ENCODE measurements at regions not wholly inside any gene's neighbourhood (a gene's known extent, or its start where the extent isn't known, plus 50 kb on each side); places are given as distances from the start of the nearest gene placed in this dataset.

- DNase-seq (ENCODE audit: extremely low spot score), result no peak
- ChIA-PET POLR2A (no interaction called here), CTCF (no interaction called here)
- TF ChIP-seq ELF4 (IDR thresholded peaks at IDR 0.05) (no peak), ZNF384 (IDR thresholded peaks at IDR 0.05) (no peak), BHLHE40 (IDR thresholded peaks at IDR 0.05; ENCODE audit: borderline replicate concordance) (no peak), CTBP1 (IDR thresholded peaks at IDR 0.05; ENCODE audit: borderline replicate concordance) (no peak), L3MBTL2 (conservative IDR thresholded peaks at IDR 0.05) (no peak), LEF1 (IDR thresholded peaks at IDR 0.05; ENCODE audit: borderline replicate concordance) (no peak), NFRKB (IDR thresholded peaks at IDR 0.05) (no peak), TARDBP (IDR thresholded peaks at IDR 0.05) (no peak)
These were observed 994.7 kb upstream of the EPHA7 start for GRCh38 chr6:94414041-94414440.

GRCh38 chr6:94401311-94401710, 982.0 kb upstream of the EPHA7 start:
- ChIA-PET POLR2A (no interaction called here), CTCF (no interaction called here)
- TF ChIP-seq SUZ12 (IDR thresholded peaks at IDR 0.05) (no peak), ELF4 (IDR thresholded peaks at IDR 0.05) (no peak), CTBP1 (IDR thresholded peaks at IDR 0.05; ENCODE audit: borderline replicate concordance) (no peak), TARDBP (IDR thresholded peaks at IDR 0.05) (no peak), HDGF (IDR thresholded peaks at IDR 0.05; ENCODE audit: borderline replicate concordance) (no peak), FOXM1 (IDR thresholded peaks at IDR 0.05; ENCODE audit: borderline replicate concordance) (no peak), ARNT (IDR thresholded peaks at IDR 0.05) (no peak), BHLHE40 (IDR thresholded peaks at IDR 0.05; ENCODE audit: borderline replicate concordance) (no peak), NFRKB (IDR thresholded peaks at IDR 0.05) (no peak)
- no peak for DNase-seq (ENCODE audit: extremely low spot score)

- CTCF ChIA-PET, result no interaction called here
- no peak for DNase-seq (ENCODE audit: extremely low spot score)
- POLR2A ChIA-PET, result no interaction called here
- TF ChIP-seq FOXK2 (IDR thresholded peaks at IDR 0.05) (no peak), SUZ12 (IDR thresholded peaks at IDR 0.05) (no peak), PKNOX1 (IDR thresholded peaks at IDR 0.05) (no peak), ELF4 (IDR thresholded peaks at IDR 0.05) (no peak), ARNT (IDR thresholded peaks at IDR 0.05) (no peak), ZNF384 (IDR thresholded peaks at IDR 0.05) (no peak)
These were observed 975.5 kb upstream of the EPHA7 start for GRCh38 chr6:94394822-94395221.

- POLR2A ChIA-PET, result no interaction called here
- CTCF ChIA-PET, result no interaction called here
- TF ChIP-seq PKNOX1 (IDR thresholded peaks at IDR 0.05) (no peak), ZNF384 (IDR thresholded peaks at IDR 0.05) (no peak), FOXM1 (IDR thresholded peaks at IDR 0.05; ENCODE audit: borderline replicate concordance) (no peak), ARNT (IDR thresholded peaks at IDR 0.05) (no peak), L3MBTL2 (conservative IDR thresholded peaks at IDR 0.05) (no peak)
- DNase-seq (ENCODE audit: extremely low spot score), result no peak
These were observed 969.9 kb upstream of the EPHA7 start for GRCh38 chr6:94389218-94389617.

GRCh38 chr6:94377835-94378234, 958.5 kb upstream of the EPHA7 start:
- POLR2A ChIA-PET, result no interaction called here
- CTCF ChIA-PET, result no interaction called here
- no peak for DNase-seq (ENCODE audit: extremely low spot score)
- no peak for TF ChIP-seq FOXM1 (IDR thresholded peaks at IDR 0.05; ENCODE audit: borderline replicate concordance)
- TF ChIP-seq FOXA1 (IDR thresholded peaks at IDR 0.05), result no peak
- no peak for TF ChIP-seq HDGF (IDR thresholded peaks at IDR 0.05; ENCODE audit: borderline replicate concordance)
- no peak for TF ChIP-seq NFRKB (IDR thresholded peaks at IDR 0.05)
- TF ChIP-seq PKNOX1 (IDR thresholded peaks at IDR 0.05), result no peak
- no peak for TF ChIP-seq SUZ12 (IDR thresholded peaks at IDR 0.05)
- no peak for TF ChIP-seq CTBP1 (IDR thresholded peaks at IDR 0.05; ENCODE audit: borderline replicate concordance)

GRCh38 chr6:94376876-94377275, 957.5 kb upstream of the EPHA7 start:
- POLR2A ChIA-PET, result no interaction called here
- no peak for TF ChIP-seq LEF1 (IDR thresholded peaks at IDR 0.05; ENCODE audit: borderline replicate concordance)
- no peak for TF ChIP-seq NFRKB (IDR thresholded peaks at IDR 0.05)
- no peak for TF ChIP-seq ZNF384 (IDR thresholded peaks at IDR 0.05)
- CTCF ChIA-PET, result no interaction called here
- no peak for DNase-seq (ENCODE audit: extremely low spot score)

GRCh38 chr6:94372229-94372628, 952.9 kb upstream of the EPHA7 start:
- ChIA-PET CTCF (no interaction called here), POLR2A (no interaction called here)
- TF ChIP-seq HDGF (IDR thresholded peaks at IDR 0.05; ENCODE audit: borderline replicate concordance) (no peak), FOXM1 (IDR thresholded peaks at IDR 0.05; ENCODE audit: borderline replicate concordance) (no peak), ARNT (IDR thresholded peaks at IDR 0.05) (no peak), LEF1 (IDR thresholded peaks at IDR 0.05; ENCODE audit: borderline replicate concordance) (no peak), FOXK2 (IDR thresholded peaks at IDR 0.05) (no peak), ELF4 (IDR thresholded peaks at IDR 0.05) (no peak), NFRKB (IDR thresholded peaks at IDR 0.05) (no peak), CTBP1 (IDR thresholded peaks at IDR 0.05; ENCODE audit: borderline replicate concordance) (no peak), FOXA1 (IDR thresholded peaks at IDR 0.05) (no peak), TARDBP (IDR thresholded peaks at IDR 0.05) (no peak), SUZ12 (IDR thresholded peaks at IDR 0.05) (no peak), SP1 (IDR thresholded peaks at IDR 0.05) (no peak), PKNOX1 (IDR thresholded peaks at IDR 0.05) (no peak), ZNF384 (IDR thresholded peaks at IDR 0.05) (no peak), BHLHE40 (IDR thresholded peaks at IDR 0.05; ENCODE audit: borderline replicate concordance) (no peak), L3MBTL2 (conservative IDR thresholded peaks at IDR 0.05) (no peak)
- DNase-seq (ENCODE audit: extremely low spot score), result no peak
